ENCODE measurements at regions not wholly inside any gene's neighbourhood (a gene's known extent, or its start where the extent isn't known, plus 50 kb on each side); places are given as distances from the start of the nearest gene placed in this dataset.
A peak's percentile ranks its signal among the peaks of the same experiment; 100 is the strongest.

DNA sequence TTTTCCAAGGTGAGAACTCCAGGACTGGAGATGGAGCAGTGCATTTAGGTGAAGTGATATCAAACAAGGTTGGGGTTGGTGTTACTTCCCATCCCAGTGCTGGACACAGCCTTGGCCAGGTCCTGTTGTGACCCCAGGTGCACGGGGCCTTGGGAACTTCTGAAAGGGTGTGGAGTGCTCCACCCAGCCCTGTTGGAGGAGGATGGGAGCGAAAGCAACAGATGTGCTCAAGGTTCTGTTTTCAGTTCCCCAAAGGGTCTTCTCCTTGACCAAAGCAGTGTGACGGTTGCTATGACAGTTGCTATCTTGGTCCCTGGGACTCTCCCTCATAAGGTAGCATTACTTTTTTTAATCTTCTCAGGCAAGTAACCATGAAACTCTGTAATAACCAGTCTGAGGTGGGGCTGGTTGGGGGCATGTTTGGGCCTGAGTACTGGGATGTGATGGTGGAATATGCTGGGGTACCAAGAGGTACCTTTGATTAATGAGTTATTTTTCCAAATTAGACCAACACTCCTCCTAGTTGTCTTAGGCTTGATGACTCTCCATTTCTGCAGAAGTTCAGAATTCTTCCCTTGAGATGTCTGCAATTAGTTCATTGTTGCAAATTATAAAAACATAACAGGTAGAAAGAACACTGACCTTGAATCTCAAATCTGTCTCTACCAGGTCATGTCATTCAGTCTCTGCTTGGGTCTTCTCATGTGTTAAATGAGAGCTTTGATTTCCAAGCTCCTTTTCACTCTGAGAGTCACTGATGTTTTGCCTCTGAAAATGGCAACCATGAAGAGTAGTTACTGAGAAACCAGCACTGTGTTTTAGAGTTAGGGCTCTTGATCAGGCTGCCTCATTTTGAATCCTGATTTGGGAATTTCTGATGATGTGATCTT is 154.5 kb downstream of the RPIA start:
- Histone ChIP-seq H3K36me3 (no peaks in the 10 kb centered on the region), H3K4me3 (no peak overlapping the region), H3K9me3 (no peaks in the 10 kb centered on the region), H3K27me3 (peaks cover 4% of the 10 kb centered on the region; the same call in 1 of the 2 replicates)
- no peak for DNase-seq

DNA sequence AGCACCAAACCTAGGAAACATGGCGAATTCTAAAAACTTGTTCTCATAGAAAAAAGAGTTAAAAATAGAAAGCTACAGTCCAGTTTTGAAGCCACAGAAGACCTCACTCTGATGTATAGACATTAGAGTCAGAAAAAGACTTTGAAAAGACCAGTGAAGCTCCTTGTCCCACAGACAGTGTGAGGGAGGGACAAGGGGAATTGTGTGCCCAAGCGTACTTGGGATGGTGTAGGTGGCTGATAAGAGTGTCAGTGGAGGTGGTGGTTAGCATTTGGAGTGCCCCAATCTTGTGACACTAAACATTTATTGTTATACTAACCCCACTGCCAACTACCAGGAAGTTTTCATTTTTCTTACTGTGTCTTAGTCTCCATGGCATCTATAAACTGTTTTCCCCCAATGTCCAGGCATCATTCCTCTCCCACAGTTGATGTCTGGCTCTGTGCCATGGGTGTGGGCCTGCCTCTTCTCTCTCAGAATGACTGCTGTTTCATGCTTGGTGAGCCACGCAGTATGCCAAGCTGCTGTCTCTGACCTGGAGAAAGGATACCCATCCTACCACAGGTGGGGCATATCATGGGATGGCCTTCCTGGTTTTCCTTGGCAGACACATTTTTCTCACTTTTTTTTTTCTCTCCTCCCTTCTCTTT is 161.4 kb downstream of the RPIA start:
- DNase-seq: no peak
- H3K9me3 ChIP-seq: no peaks in the 10 kb centered on the region
- peaks cover 4% of the 10 kb centered on the region; the same call in 1 of the 2 replicates for H3K27me3 ChIP-seq
- H3K36me3 ChIP-seq: no peaks in the 10 kb centered on the region
- no peak overlapping the region for H3K4me3 ChIP-seq

DNA sequence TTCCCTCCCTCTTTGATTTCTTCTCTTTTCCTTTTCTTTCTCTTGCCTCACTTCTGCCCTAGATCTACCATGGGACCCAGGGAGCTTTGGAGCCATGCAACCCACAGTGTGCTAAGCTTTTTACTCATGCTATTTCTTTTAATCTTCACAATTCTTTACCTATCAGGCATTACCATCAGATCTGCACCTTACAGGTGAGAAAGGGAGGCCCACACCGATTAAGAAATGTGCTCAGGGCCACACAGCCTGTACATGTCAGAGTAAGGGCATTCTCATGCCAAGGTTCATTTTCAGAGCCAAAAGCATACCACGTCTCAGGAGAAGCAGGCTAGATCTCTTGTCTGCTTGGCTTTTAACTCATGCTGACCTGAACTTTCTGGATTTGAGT is 161.9 kb downstream of the RPIA start:
- H3K36me3 ChIP-seq: no peaks in the 10 kb centered on the region
- peaks cover 4% of the 10 kb centered on the region; the same call in 1 of the 2 replicates for H3K27me3 ChIP-seq
- H3K4me3 ChIP-seq: no peak overlapping the region
- no peaks in the 10 kb centered on the region for H3K9me3 ChIP-seq
- DNase-seq: no peak

DNA sequence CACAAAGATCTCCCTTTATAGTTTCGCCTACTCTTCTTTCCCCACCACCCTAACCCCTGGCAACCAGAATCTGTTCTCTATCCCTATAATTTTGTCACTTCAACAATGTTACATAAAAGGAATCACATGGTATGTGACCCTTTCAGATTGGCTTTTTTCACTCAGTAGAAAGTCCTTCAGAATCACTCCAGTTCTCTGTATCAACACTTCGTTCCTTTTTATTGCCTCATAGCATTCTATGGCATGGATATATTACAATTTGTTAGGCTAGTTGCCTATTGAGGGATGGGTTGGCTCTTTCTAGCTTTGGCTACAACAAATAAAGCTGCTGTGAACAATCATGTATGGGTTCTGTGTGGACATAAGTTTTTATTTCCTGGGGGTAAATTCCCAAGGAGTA is 163.1 kb downstream of the RPIA start:
- H3K27me3 ChIP-seq: 0 out of 2 replicates have a peak, but pooled peaks cover 2% of the 10 kb centered on the region
- DNase-seq: no peak
- H3K9me3 ChIP-seq: no peaks in the 10 kb centered on the region
- no peak overlapping the region for H3K4me3 ChIP-seq
- no peaks in the 10 kb centered on the region for H3K36me3 ChIP-seq

DNA sequence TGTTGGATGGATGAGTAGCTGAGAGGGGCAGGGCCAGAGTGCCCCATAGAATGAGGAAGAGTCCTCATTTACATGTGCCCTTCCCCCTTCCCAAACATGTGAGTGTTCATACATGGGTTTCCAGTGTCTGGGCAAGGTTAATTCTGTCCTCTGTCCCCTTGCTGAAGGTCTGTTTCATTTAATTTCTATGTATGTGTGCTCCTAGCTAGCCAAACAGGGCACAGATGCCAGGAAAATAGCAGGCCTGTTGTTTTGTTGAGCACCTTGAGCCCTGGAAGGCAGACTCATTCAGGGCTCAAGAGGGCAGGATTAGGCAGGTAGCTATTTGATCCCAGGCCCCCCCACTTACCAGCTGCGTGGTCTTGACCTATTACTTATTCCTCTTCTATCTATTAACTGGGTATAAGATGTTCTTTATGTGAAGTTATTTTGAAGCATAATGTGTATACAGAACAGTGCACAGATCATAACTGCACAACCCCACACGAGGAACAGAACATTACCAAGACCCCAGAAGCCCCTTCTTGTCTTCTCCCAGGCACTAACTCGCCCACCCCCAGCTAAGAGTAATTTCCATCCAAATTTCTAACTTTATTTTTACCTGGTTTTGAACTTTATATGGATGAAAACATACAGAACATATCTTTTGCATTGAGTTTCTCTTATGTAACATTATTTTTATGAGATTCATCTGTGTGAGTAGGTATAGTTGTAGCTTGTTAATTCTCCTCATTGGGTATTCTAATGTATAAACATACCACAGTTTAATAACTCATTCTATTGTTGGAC is 164.3 kb downstream of the RPIA start:
- 0 out of 2 replicates have a peak, but pooled peaks cover 1% of the 10 kb centered on the region for H3K27me3 ChIP-seq
- H3K9me3 ChIP-seq: no peaks in the 10 kb centered on the region
- DNase-seq: no peak
- H3K36me3 ChIP-seq: no peaks in the 10 kb centered on the region
- H3K4me3 ChIP-seq: no peak overlapping the region

DNA sequence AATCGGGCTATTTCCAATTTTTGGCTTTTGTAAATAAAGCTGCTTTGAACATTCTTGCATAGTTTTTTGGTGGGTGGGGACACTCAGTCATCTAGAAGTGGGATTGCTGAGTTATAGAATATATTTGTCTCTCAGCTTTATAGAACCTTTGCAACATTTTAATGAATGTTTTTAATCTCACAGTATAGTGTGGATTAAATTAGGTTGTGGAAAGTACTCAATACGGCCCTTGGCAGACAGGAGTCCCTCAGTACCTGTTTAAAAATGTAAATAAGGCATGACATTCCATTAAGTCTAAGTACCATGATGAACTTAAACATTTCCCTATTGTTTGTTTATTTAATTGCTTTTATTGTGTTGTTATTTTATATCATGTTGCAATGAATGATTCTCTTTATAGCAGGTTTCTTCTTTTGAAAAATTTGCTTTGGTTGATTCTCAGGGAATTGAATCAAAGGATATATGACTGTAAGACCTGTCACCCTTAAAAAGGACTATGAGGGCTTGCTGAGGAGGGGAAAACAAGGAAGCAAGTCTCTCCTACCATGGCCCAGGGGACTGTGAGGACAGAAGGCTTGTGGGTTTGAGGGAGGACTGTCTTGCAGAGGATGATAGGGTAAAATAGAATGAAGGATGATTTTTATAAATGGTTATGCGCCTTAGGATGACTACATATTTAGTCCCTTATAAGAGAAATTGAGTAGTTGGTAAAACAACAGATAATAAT is 165.1 kb downstream of the RPIA start:
- H3K9me3 ChIP-seq: no peaks in the 10 kb centered on the region

DNA sequence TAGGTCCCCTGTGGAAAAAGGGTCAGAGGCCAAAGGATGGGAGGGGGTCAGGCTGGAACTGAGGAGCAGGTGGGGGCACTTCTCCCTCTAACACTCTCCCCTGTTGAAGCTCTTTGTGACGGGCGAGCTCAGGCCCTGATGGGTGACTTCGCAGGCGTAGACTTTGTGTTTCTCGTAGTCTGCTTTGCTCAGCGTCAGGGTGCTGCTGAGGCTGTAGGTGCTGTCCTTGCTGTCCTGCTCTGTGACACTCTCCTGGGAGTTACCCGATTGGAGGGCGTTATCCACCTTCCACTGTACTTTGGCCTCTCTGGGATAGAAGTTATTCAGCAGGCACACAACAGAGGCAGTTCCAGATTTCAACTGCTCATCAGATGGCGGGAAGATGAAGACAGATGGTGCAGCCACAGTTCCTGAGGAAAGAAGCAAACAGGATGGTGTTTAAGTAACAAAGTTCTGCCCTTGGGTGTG is 165.8 kb downstream of the RPIA start:
- H3K27me3 ChIP-seq: no peaks in the 10 kb centered on the region; the same call in 1 of the 2 replicates
- no peak for DNase-seq
- no peaks in the 10 kb centered on the region for H3K9me3 ChIP-seq
- H3K36me3 ChIP-seq: no peaks in the 10 kb centered on the region
- no peak overlapping the region for H3K4me3 ChIP-seq

More for the DNA sequence above, 165.1 kb downstream of the RPIA start:
- H3K36me3 ChIP-seq: no peaks in the 10 kb centered on the region
- no peak for DNase-seq
- no peak overlapping the region for H3K4me3 ChIP-seq
- H3K27me3 ChIP-seq: no peaks in the 10 kb centered on the region; the same call in 1 of the 2 replicates

DNA sequence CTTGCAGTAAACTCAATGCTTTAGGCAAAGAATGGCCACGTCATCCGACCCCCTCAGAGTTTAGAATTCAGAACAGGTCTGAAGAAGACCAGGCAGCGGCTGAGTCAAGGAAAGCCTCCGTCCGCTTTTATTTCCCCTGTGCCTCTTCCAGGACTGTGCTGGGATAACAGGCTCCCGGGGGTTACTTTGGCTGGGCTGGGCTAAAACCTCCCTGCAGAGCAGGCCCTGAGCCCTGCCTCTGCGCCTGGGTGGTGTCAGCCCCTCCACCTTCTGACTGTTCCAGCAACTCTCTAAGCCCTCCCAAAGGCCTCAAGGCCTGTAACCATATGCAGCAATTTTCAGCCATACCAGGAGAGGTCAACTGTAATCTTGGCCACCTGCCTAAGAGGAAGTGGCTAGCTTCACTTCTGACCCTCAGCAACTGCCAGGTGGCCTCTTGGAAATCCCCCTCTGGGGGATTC is 166.5 kb downstream of the RPIA start:
- no peaks in the 10 kb centered on the region for H3K36me3 ChIP-seq
- no peak overlapping the region for H3K4me3 ChIP-seq
- peak; percentile 22 for DNase-seq
- H3K27me3 ChIP-seq: no peaks in the 10 kb centered on the region; the same call in 1 of the 2 replicates
- no peaks in the 10 kb centered on the region for H3K9me3 ChIP-seq

DNA sequence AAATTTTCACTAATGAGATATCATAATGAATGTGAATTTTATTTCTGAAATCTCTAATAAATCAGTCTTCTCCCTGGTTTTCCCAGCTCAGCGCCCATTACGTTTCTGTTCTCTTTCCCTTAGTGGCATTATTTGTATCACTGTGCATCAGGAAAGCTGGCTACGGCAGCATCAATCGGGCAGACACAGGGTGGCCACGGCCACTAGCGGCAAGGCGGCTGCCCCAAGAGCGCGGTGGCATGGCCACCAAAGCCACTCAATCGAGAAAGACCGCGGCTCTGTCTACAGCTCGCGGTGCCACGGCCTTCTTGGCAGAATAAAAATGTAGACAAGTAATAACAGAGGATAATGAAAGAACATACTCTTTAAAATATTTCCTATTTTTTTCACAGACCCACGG is 168.0 kb downstream of the RPIA start:
- H3K4me3 ChIP-seq: no peak overlapping the region
- DNase-seq: no peak

DNA sequence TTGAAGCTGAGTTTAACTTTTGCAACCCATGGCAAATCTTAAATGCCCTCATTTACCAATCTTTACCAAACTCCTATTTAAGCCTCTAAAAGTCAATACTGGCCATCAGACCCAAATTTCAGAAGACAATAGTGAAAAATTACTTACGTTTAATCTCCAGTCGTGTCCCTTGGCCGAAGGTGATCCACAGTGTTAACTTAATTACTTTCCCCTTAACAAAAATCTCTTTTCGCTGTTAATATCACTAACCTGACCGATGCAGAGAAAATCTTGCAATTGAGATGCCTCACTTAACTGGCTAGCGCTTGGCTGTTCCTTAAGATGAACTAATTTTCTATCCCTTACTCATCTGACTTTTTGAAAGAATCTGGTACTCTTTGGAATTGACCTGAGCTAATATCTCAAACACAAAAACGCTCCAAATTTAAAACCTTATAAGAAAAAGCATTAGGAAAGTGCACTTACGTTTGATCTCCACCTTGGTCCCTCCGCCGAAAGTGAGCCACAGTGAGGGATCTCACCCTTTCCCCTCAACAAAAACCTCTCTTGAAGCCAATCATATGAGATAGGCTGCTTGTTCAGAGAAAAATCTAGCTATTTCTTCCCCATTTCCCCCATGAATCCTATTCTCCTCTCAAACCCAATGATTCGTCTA is 169.1 kb downstream of the RPIA start:
- no peak overlapping the region for H3K4me3 ChIP-seq
- H3K9me3 ChIP-seq: no peaks in the 10 kb centered on the region
- DNase-seq: no peak
- H3K36me3 ChIP-seq: no peaks in the 10 kb centered on the region
- no peaks in the 10 kb centered on the region; the same call in 1 of the 2 replicates for H3K27me3 ChIP-seq

More for the DNA sequence above, 168.0 kb downstream of the RPIA start:
- Histone ChIP-seq H3K27me3 (no peaks in the 10 kb centered on the region; the same call in 1 of the 2 replicates), H3K9me3 (no peaks in the 10 kb centered on the region), H3K36me3 (no peaks in the 10 kb centered on the region)

DNA sequence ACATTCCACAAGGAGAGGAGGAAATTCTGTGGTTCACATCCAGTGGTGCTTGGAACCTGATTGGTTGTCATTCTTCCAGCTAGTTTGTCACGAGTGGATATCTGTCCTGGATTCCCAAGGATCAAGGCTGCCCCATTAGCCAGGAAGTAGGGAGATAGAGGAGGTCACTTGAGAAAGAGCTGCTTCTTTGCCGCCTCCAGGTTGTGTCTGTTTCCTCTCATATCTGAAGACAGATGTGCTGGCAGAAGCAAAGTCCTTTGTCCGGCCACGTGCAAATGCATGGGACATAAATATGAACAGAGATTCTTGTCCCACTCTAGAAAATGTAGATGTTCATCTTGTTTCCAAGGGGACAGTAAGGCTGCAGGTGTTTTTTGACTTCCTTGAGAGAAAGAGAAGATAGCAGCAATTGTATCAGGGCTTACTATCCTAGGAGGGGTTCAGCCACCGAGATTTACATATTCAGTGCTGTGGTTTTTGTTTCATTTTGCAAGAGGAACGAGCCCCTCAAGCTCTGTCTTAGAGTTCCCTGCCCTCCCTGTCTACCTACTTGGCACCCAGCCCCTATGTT is 174.4 kb downstream of the RPIA start:
- Histone ChIP-seq H3K36me3 (no peaks in the 10 kb centered on the region), H3K27me3 (no peaks in the 10 kb centered on the region; the same call in none of the 2 replicates), H3K9me3 (no peaks in the 10 kb centered on the region), H3K4me3 (no peak overlapping the region)
- DNase-seq: no peak

DNA sequence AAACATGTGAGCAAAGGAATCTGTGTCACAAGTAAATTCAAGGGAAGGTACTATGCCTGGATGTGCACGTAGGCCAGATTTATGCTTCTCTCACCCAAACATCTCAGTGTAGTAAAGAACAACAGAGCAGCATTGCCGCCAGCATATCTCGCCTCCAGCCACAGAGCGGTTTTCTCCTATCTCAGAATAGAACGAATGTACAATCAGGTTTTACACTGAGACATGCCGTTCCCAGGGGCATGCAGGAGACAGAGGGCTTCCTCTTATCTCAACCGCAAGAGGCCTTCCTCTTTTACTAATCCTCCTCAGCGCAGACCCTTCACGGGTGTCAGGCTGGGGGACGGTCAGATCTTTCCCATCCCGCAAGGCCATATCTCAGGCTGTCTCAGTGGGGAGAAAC is 175.3 kb downstream of the RPIA start:
- Histone ChIP-seq H3K4me3 (no peak overlapping the region), H3K9me3 (no peaks in the 10 kb centered on the region), H3K36me3 (no peaks in the 10 kb centered on the region), H3K27me3 (no peaks in the 10 kb centered on the region; the same call in none of the 2 replicates)
- DNase-seq: no peak

DNA sequence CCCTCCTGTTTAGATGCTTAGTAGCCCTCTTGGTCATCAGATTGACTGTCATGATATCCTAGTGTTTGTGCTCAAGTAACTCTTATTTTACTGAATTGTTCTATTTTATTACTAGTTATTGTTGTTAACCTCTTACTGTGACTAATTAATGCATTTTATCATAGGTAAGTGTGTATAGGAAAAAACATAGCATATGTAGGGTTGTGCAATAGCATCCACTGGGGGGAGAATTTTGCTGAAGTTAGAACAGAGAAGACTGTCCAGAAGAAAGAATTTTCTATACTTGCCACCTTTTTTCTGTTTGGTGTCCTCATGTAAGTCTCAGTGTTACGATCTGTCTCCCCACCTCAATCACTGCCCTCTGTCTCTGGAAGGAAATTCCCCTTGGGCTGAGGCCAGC is 177.4 kb downstream of the RPIA start:
- H3K36me3 ChIP-seq: no peaks in the 10 kb centered on the region
- no peak overlapping the region for H3K4me3 ChIP-seq
- DNase-seq: no peak
- no peaks in the 10 kb centered on the region; the same call in none of the 2 replicates for H3K27me3 ChIP-seq
- H3K9me3 ChIP-seq: no peaks in the 10 kb centered on the region

DNA sequence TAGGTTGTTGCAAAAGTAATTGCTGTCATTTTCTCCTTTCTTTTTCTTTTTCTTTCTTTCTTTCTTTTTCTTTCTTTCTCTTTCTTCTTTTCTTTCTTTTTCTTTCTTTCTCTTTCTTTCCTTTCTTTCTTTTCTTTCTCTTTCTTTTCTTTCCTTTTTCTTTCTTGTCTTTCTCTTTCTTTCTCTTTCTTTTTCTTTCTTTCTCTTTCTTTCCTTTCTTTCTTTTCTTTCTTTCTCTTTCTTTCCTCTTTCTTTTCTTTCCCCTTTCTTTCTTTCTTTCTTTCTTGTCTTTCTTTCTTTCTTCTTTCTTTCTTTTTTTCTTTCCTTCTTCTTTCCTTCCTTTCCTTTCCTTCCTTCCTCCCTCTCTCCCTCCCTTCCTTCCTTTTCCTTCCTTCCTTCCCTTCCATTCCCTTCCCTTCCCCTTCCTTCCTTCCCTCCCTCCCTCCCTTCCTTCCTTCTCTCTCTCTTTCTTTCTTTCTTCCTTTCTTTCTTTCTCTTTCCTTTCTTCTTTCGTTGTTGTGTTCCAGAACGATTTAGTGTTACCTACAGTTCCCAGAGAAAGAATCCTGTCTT is 178.9 kb downstream of the RPIA start:
- Histone ChIP-seq H3K27me3 (no peaks in the 10 kb centered on the region; the same call in none of the 2 replicates), H3K36me3 (no peaks in the 10 kb centered on the region), H3K9me3 (no peaks in the 10 kb centered on the region), H3K4me3 (no peak overlapping the region)
- no peak for DNase-seq

DNA sequence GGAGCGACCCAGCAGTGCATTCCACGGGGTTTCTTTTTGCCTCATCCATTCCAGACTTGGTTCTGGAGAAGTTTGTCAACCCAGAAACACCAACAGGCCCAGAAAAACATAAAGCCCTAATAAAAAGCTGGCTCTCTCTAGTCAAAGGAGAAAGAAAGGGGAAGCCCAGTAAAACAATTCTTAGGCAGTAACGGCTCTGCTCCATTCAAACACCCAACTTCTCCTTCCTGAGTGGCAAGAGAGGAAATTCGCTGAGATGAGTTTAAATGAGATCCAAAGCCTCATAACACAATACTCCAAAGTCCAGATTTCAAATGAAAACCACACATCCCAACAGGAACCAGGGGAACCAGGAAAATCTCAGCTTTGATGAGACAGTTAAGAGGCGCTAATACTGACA is 179.9 kb downstream of the RPIA start:
- H3K27me3 ChIP-seq: no peaks in the 10 kb centered on the region; the same call in none of the 2 replicates
- H3K9me3 ChIP-seq: no peaks in the 10 kb centered on the region
- H3K4me3 ChIP-seq: no peak overlapping the region
- no peak for DNase-seq
- H3K36me3 ChIP-seq: no peaks in the 10 kb centered on the region

Measured in MG63 (cell line).